ENCODE measurements at regions not wholly inside any gene's neighbourhood (a gene's known extent, or its start where the extent isn't known, plus 50 kb on each side); places are given as distances from the start of the nearest gene placed in this dataset.
"Not testable (repeated sequence)": the region's sequence is repeated elsewhere in the genome, so short reads cannot be mapped to it uniquely, and the experiment has no call there.

DNA sequence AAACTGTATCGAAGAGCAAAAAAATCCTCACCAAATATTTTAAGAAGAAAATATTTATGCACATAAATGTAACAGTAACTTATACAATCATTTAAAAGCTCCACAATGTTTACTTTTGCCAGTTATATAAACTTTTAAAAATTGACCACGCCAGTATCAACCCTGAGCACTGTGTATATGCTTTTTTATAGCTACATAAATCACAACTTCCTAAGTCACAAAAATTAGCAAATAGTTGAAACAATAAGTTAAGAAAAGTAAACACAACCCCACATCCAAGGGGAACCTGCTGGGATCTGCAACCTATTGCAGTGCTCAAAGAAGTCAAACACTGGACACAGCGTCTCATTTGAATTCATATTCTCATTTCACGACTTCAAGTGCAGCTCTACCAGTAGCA lies 89.8 kb upstream of the DST start:
- TF ChIP-seq CTCF (IDR thresholded peaks at IDR 0.05), result no peak
- peaks cover 0 to 27% of the 10 kb centered on the region in 2 donors for H3K4me1 ChIP-seq
- H3K9me3 ChIP-seq, result no peaks in the 10 kb centered on the region
- H3K27ac ChIP-seq, result no peak overlapping the region
- H3K36me3 ChIP-seq, result no peaks in the 10 kb centered on the region
- DNase-seq (ENCODE audit: low spot score), result no peak
- H3K4me3 ChIP-seq, result no peak overlapping the region
- H3K27me3 ChIP-seq, result no peaks in the 10 kb centered on the region

DNA sequence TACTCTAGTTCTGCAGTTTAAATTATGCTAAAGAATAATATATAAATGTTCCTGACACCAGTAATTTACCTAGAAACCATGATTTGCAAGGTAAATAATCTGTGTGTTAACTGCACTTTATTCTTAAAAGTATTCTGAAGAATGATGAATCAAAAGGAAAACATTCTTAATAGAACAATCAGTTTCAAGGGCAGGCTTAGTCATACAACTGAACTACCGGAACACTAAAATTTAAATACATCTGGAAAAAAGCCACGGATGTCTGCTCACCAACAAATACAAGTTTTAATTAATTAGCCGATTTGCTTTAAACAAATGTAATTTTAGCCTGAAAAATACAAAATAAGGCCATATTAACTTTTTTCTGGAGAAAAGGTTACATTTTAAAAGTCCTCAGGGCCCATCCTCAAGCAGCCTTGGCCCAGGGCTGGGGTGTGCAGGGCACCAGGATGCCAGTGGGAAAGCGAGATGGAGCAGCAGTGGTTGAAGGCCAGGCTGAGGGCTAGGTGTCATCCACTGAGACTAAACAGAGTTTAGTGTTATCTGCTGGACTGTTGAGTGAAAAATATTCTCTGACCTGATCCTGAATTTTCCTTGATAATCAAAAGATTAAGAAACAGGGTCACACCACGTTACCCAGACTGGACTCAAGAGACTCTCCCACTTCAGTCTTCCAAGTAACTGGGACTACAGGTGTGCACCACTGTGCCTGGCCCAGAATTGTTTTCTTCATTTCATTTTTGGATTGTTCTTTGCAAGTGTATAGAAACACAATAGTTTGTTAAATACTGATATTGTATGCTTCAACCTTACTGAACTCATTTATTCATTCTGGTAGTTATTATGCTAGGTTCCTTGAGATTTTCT lies 88.2 kb upstream of the DST start:
- Histone ChIP-seq H3K9me3 (no peaks in the 10 kb centered on the region), H3K27ac (peak overlapping the region in 1 of 2 donors; percentile 63), H3K4me3 (no peak overlapping the region), H3K27me3 (no peaks in the 10 kb centered on the region), H3K4me1 (peaks cover 0 to 39% of the 10 kb centered on the region in 2 donors), H3K36me3 (no peaks in the 10 kb centered on the region)
- no peak for DNase-seq (ENCODE audit: low spot score)
- TF ChIP-seq CTCF (IDR thresholded peaks at IDR 0.05), result no peak

DNA sequence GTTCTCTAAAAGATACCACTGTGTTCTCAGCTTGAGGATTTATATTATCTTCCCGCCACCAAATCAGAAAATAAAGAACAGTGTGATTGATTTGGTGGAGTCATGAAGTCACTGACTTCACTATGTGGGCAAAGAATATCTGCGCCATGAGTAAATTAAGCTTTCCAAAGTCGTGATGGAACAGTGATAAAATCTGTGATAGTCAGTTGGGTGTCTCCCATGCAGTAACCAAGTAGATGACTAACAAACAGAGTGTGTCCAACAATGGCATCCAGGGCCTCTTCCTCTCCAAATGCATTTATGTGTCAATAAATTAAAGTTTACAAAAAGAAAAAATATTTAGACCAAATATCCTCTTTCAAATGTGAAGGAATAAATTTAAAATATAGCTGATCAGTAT lies 87.0 kb upstream of the DST start:
- H3K4me3 ChIP-seq, result no peak overlapping the region
- H3K27me3 ChIP-seq, result no peaks in the 10 kb centered on the region
- no peaks in the 10 kb centered on the region for H3K9me3 ChIP-seq
- DNase-seq (ENCODE audit: low spot score), result no peak
- peaks cover 0 to 49% of the 10 kb centered on the region in 2 donors for H3K4me1 ChIP-seq
- TF ChIP-seq CTCF (IDR thresholded peaks at IDR 0.05), result no peak
- H3K27ac ChIP-seq, result peak overlapping the region in 1 of 2 donors; percentile 63
- H3K36me3 ChIP-seq, result no peaks in the 10 kb centered on the region

DNA sequence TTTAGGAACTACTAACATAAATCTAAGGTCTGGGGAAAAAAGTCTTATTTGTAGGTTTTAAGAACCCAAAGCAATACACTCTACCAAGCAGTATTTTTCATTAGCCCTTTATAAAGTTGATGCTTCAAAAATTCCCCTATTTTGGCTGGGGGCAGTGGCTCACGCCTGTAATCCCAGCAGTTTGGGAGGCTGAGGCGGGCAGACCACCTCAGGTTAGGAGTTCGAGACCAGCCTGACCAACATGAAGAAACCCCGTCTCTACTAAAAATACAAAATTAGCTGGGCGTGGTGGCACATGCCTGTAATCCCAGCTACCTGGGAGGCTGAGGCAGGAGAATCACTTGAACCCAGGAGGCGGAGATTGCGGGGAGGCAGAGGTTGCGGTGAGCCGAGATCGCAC lies 86.5 kb upstream of the DST start:
- not testable (repeated sequence) for H3K27me3 ChIP-seq; H3K4me3 ChIP-seq; H3K36me3 ChIP-seq; DNase-seq (ENCODE audit: low spot score); H3K9me3 ChIP-seq; H3K27ac ChIP-seq
- H3K4me1 ChIP-seq, result peaks cover 0 to 50% of the 10 kb centered on the region in 2 donors

DNA sequence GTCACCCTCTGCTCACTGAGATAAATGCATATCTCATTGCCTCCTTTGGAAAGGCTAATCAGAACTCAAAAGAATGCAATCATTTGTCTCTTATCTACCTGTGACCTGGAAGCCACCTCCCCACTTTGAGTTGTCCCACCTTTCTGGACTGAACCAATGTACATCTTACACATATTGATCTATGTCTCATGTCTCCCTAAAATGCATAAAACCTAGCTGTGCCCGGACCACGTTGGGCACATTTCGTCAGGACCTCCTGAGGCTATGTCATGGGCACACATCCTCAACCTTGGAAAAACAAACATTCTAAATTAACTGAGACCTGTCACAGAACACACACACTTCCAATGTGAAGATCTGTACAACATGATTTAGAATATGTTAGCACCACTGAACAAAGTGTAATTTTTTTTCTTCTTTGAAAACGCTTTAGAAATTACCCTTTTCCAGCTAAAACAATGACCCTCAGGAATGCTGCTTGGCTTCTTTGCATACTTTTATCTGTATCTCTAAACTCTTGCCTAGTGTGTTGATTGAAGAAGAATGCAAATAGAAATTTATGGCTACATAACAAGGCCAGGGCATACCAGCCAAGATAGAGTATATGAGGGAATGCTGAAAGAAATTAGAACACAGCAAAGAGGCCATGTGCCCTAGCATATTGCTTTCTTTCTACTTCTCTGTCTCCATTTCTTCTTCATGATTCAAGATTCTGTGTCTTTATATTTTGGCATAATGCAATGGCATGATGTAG lies 84.6 kb upstream of the DST start:
- H3K27ac ChIP-seq, result no peak overlapping the region
- no peak for DNase-seq (ENCODE audit: low spot score)
- TF ChIP-seq CTCF (IDR thresholded peaks at IDR 0.05), result no peak
- peaks cover 0 to 50% of the 10 kb centered on the region in 2 donors for H3K4me1 ChIP-seq
- H3K9me3 ChIP-seq, result no peaks in the 10 kb centered on the region
- H3K27me3 ChIP-seq, result no peaks in the 10 kb centered on the region
- no peak overlapping the region for H3K4me3 ChIP-seq
- H3K36me3 ChIP-seq, result no peaks in the 10 kb centered on the region

DNA sequence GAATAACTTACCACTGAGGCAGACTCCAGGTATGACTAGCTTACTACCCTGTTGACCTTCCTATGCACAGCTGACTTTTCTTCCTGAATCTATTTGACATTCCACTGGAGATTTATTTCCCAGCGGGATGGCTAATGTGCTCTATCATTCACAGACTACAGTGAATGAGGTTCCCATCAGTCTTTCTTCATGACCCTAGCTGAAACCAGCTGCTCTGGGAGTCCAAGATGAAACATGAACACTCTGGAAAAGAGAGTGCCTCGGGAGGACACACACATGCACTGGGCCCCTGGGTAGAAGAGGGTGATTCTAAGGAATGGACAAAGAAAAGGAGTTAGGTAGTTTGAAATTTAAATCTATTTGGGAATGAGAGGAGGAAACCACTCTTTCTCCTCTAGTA lies 82.6 kb upstream of the DST start:
- H3K27me3 ChIP-seq, result no peaks in the 10 kb centered on the region
- DNase-seq (ENCODE audit: low spot score), result no peak
- H3K27ac ChIP-seq, result peak overlapping the region in 1 of 2 donors; percentile 69
- H3K4me1 ChIP-seq, result peaks cover 0 to 40% of the 10 kb centered on the region in 2 donors
- TF ChIP-seq CTCF (IDR thresholded peaks at IDR 0.05), result no peak
- H3K9me3 ChIP-seq, result no peaks in the 10 kb centered on the region
- no peak overlapping the region for H3K4me3 ChIP-seq
- H3K36me3 ChIP-seq, result no peaks in the 10 kb centered on the region

Measured in right atrium auricular region (tissue), 2 donors.